GM23338 (cell line): ENCODE measurements at regions not wholly inside any gene's neighbourhood (a gene's known extent, or its start where the extent isn't known, plus 50 kb on each side); places are given as distances from the start of the nearest gene placed in this dataset.

Experiments used
- ATAC-seq: fragments of 200-7000 bp; cut with Tn5 transposase; 3 replicates; pipeline ENCODE4 v1.9.1; 2020
- DNase-seq: peaks from one replicate; pipeline ENCODE4 v3.0.0-alpha.2; 2015; ENCODE audit warnings: low spot score
- H2AFZ ChIP-seq: fragments of 200-600 bp; sonication (generic); 2 replicates; pipeline ENCODE4 v1.8.0; 2016; ENCODE audit warnings: antibody characterized with exemption, mild to moderate bottlenecking, moderate library complexity
- H3F3A ChIP-seq: fragments of 200-600 bp; sonication (generic); replicated peaks from 2 replicates; pipeline ENCODE4 v1.8.0; 2017; ENCODE audit warnings: antibody characterized with exemption, mixed run types, low read depth
- H3K27ac ChIP-seq: fragments of 200-600 bp; sonication (generic); 2 replicates; pipeline ENCODE4 v1.6.1; 2016; ENCODE audit warnings: low read depth
- H3K27me3 ChIP-seq: fragments of 200-600 bp; sonication (generic); 2 replicates; pipeline ENCODE4 v1.8.0; 2016; ENCODE audit warnings: mild to moderate bottlenecking, mixed run types, moderate library complexity; ENCODE audit not compliant: insufficient read depth
- H3K36me3 ChIP-seq: fragments of 200-600 bp; sonication (generic); 2 replicates; pipeline ENCODE4 v1.8.0; 2016; ENCODE audit warnings: mild to moderate bottlenecking; ENCODE audit not compliant: insufficient read depth
- H3K4me1 ChIP-seq: fragments of 200-600 bp; sonication (generic); 2 replicates; pipeline ENCODE4 v1.8.0; 2016; ENCODE audit warnings: mild to moderate bottlenecking, moderate library complexity; ENCODE audit not compliant: insufficient read depth
- H3K4me2 ChIP-seq: fragments of 200-600 bp; sonication (generic); 2 replicates; pipeline ENCODE4 v1.7.1; 2017; ENCODE audit warnings: mixed run types
- H3K4me3 ChIP-seq: fragments of 200-600 bp; sonication (generic); 2 replicates; pipeline ENCODE4 v1.6.1; 2016; ENCODE audit warnings: mixed run types
- H3K79me2 ChIP-seq: fragments of 200-600 bp; sonication (generic); replicated peaks from 2 replicates; pipeline ENCODE4 v1.8.0; 2017; ENCODE audit warnings: mild to moderate bottlenecking; ENCODE audit not compliant: insufficient read depth
- H3K9me2 ChIP-seq: fragments of 200-600 bp; sonication (generic); 2 replicates; pipeline ENCODE4 v1.8.0; 2017; ENCODE audit not compliant: insufficient read depth
- H4K20me1 ChIP-seq: fragments of 200-600 bp; sonication (generic); replicated peaks from 2 replicates; pipeline ENCODE4 v1.8.0; 2017; ENCODE audit warnings: mild to moderate bottlenecking; ENCODE audit not compliant: insufficient read depth
- H3K27ac Mint-ChIP-seq: 2 replicates; pipeline ENCODE4 v1.8.0; 2020; ENCODE audit warnings: inconsistent platforms, mild to moderate bottlenecking, moderate library complexity, mixed read lengths
- H3K27me3 Mint-ChIP-seq: 3 replicates; pipeline ENCODE4 v1.8.0; 2022; ENCODE audit warnings: low read depth, mild to moderate bottlenecking, moderate library complexity, mixed read lengths, inconsistent platforms; ENCODE audit not compliant: insufficient read depth, poor library complexity
- H3K36me3 Mint-ChIP-seq: 3 replicates; pipeline ENCODE4 v1.8.0; 2021; ENCODE audit warnings: low read depth, mild to moderate bottlenecking, inconsistent platforms, moderate library complexity, mixed read lengths
- H3K4me1 Mint-ChIP-seq: 3 replicates; pipeline ENCODE4 v1.8.0; 2020; ENCODE audit warnings: mild to moderate bottlenecking, inconsistent platforms, mixed read lengths
- H3K4me3 Mint-ChIP-seq: 3 replicates; pipeline ENCODE4 v1.8.0; 2021; ENCODE audit warnings: moderate library complexity, mild to moderate bottlenecking, inconsistent platforms, mixed read lengths
- H3K9me3 Mint-ChIP-seq: 3 replicates; pipeline ENCODE4 v1.8.0; 2020; ENCODE audit warnings: moderate library complexity, mild to moderate bottlenecking, inconsistent platforms, mixed read lengths
- CTCF ChIP-seq, 2 experiments: fragments of 200-600 bp in 1 of 2; sonication (generic) in 1 of 2; conservative IDR thresholded peaks; 2 replicates each; pipeline versions ENCODE4 v1.5.1 to v1.6.1; 2016 to 2017; ENCODE audit warnings: antibody characterized with exemption in 2 of 2, low read depth in 2 of 2, mild to moderate bottlenecking in 2 of 2, moderate library complexity in 1 of 2
- ETS1 ChIP-seq: IDR thresholded peaks from 2 replicates; pipeline ENCODE4 v1.6.1; 2016; ENCODE audit warnings: antibody characterized with exemption
- EZH2 ChIP-seq: fragments of 200-600 bp; sonication (generic); IDR thresholded peaks from one replicate; pipeline ENCODE4 v1.8.0; 2017; ENCODE audit warnings: antibody characterized with exemption, mild to moderate bottlenecking, low read depth; ENCODE audit not compliant: unreplicated experiment
- EZH2phosphoT487 ChIP-seq: fragments of 200-600 bp; sonication (generic); IDR thresholded peaks from one replicate; pipeline ENCODE4 v1.8.1; 2018; ENCODE audit warnings: antibody characterized with exemption; ENCODE audit not compliant: unreplicated experiment
- NANOG ChIP-seq: IDR thresholded peaks from 2 replicates; pipeline ENCODE4 v1.6.1; 2016; ENCODE audit warnings: antibody characterized with exemption, borderline replicate concordance
- STAT1 ChIP-seq: IDR thresholded peaks from one replicate; pipeline ENCODE4 v1.6.1; 2016; ENCODE audit warnings: antibody characterized with exemption; ENCODE audit not compliant: unreplicated experiment
- ZNF114 ChIP-seq: fragments of 250-450 bp; sonication (Bioruptor Pico); IDR thresholded peaks from 2 replicates; pipeline ENCODE4 v1.5.0; 2020; ENCODE audit warnings: mild to moderate bottlenecking, moderate library complexity
- ZNF331 ChIP-seq: fragments of 250-450 bp; sonication (Bioruptor Pico); IDR thresholded peaks from 2 replicates; pipeline ENCODE4 v1.5.0; 2020; ENCODE audit warnings: low read depth, mild to moderate bottlenecking, moderate library complexity
- ZNF462 ChIP-seq: fragments of 250-450 bp; sonication (Bioruptor Pico); IDR thresholded peaks from 2 replicates; pipeline ENCODE4 v1.5.0; 2020; ENCODE audit warnings: mild to moderate bottlenecking, moderate library complexity

GRCh38 chr9:129267141-129267540 lies 89.1 kb upstream of the IER5L start (continued):
- no peak for TF ChIP-seq ZNF462 (CRISPR knock-in tag)

- DNase-seq = no peak
- Histone ChIP-seq H3K4me1 (no peaks in the 10 kb centered on the region), H3K4me3 (no peak overlapping the region), H3K4me2 (no peak overlapping the region), H4K20me1 (no peaks in the 10 kb centered on the region), H3K9me2 (no peaks in the 10 kb centered on the region), H3K36me3 (no peaks in the 10 kb centered on the region), H2AFZ (no peak overlapping the region), H3K27me3 (no peaks in the 10 kb centered on the region), H3F3A (no peaks in the 10 kb centered on the region), H3K27ac (no peak overlapping the region), H3K79me2 (no peaks in the 10 kb centered on the region)
- TF ChIP-seq CTCF (conservative IDR thresholded peaks at IDR 0.05; ENCODE audit: low read depth in 2 of 2) (no peak), EZH2 (no peak), NANOG (no peak), ZNF114 (CRISPR knock-in tag) (no peak), ETS1 (no peak), STAT1 (no peak), ZNF331 (no peak), EZH2phosphoT487 (no peak)
- H3K27ac Mint-ChIP-seq = no peak overlapping the region
- H3K36me3 Mint-ChIP-seq = peaks cover 3% of the 10 kb centered on the region; the same call in 1 of the 3 replicates
- peaks cover 16% of the 10 kb centered on the region; the same call in 2 of the 3 replicates for H3K4me1 Mint-ChIP-seq
- H3K27me3 Mint-ChIP-seq = peaks cover 17% of the 10 kb centered on the region
- no peak for ATAC-seq
- H3K9me3 Mint-ChIP-seq = peaks cover 8% of the 10 kb centered on the region; the same call in 2 of the 3 replicates
- no peak overlapping the region; the same call in 2 of the 3 replicates for H3K4me3 Mint-ChIP-seq
These were observed 88.5 kb upstream of the IER5L start for GRCh38 chr9:129266536-129266935.
